ENCODE measurements at regions not wholly inside any gene's neighbourhood (a gene's known extent, or its start where the extent isn't known, plus 50 kb on each side); places are given as distances from the start of the nearest gene placed in this dataset.
"Not testable (repeated sequence)": the region's sequence is repeated elsewhere in the genome, so short reads cannot be mapped to it uniquely, and the experiment has no call there.

GRCh38 chr2:131584380-131584779, 56.7 kb downstream of the CCDC74A start:
- no peak for DNase-seq (ENCODE audit: low read depth in 2 of 3, low spot score in 2 of 3)

GRCh38 chr2:131584940-131585339, 57.3 kb downstream of the CCDC74A start:
- no peak for DNase-seq (ENCODE audit: low read depth in 2 of 3, low spot score in 2 of 3)

GRCh38 chr2:131588152-131588873, 60.6 kb downstream of the CCDC74A start:
- DNase-seq (ENCODE audit: low read depth in 2 of 3, low spot score in 2 of 3), result no peak

- DNase-seq (ENCODE audit: low read depth in 2 of 3, low spot score in 2 of 3), result not testable (repeated sequence)
These were observed 61.4 kb downstream of the CCDC74A start for GRCh38 chr2:131589126-131589525.

- DNase-seq (ENCODE audit: low read depth in 2 of 3, low spot score in 2 of 3), result no peak
These were observed 62.7 kb downstream of the CCDC74A start for GRCh38 chr2:131590366-131590765.

GRCh38 chr2:131590896-131591295, 63.2 kb downstream of the CCDC74A start:
- DNase-seq (ENCODE audit: low read depth in 2 of 3, low spot score in 2 of 3), result no peak

GRCh38 chr2:131596561-131596960, 68.9 kb downstream of the CCDC74A start:
- DNase-seq (ENCODE audit: low read depth in 2 of 3, low spot score in 2 of 3), result not testable (repeated sequence)

GRCh38 chr2:131602444-131602843, 74.8 kb downstream of the CCDC74A start:
- not testable (repeated sequence) for DNase-seq (ENCODE audit: low read depth in 2 of 3, low spot score in 2 of 3)

- not testable (repeated sequence) for DNase-seq (ENCODE audit: low read depth in 2 of 3, low spot score in 2 of 3)
These were observed 77.0 kb downstream of the CCDC74A start for GRCh38 chr2:131604652-131605051.

- DNase-seq (ENCODE audit: low read depth in 2 of 3, low spot score in 2 of 3), result not testable (repeated sequence)
These were observed 78.7 kb downstream of the CCDC74A start for GRCh38 chr2:131606366-131606765.

GRCh38 chr2:131607056-131607455, 79.4 kb downstream of the CCDC74A start:
- DNase-seq (ENCODE audit: low read depth in 2 of 3, low spot score in 2 of 3), result not testable (repeated sequence)

- DNase-seq (ENCODE audit: low read depth in 2 of 3, low spot score in 2 of 3), result not testable (repeated sequence)
These were observed 86.9 kb downstream of the CCDC74A start for GRCh38 chr2:131614539-131614938.

GRCh38 chr2:131618320-131618719, 90.6 kb downstream of the CCDC74A start:
- not testable (repeated sequence) for DNase-seq (ENCODE audit: low read depth in 2 of 3, low spot score in 2 of 3)

- DNase-seq (ENCODE audit: low read depth in 2 of 3, low spot score in 2 of 3), result not testable (repeated sequence)
These were observed 95.2 kb downstream of the CCDC74A start for GRCh38 chr2:131622874-131623273.

- not testable (repeated sequence) for DNase-seq (ENCODE audit: low read depth in 2 of 3, low spot score in 2 of 3)
These were observed 98.3 kb downstream of the CCDC74A start for GRCh38 chr2:131626011-131626410.

GRCh38 chr2:131626565-131626964, 98.9 kb downstream of the CCDC74A start:
- not testable (repeated sequence) for DNase-seq (ENCODE audit: low read depth in 2 of 3, low spot score in 2 of 3)

GRCh38 chr2:131627777-131628176, 100.1 kb downstream of the CCDC74A start:
- not testable (repeated sequence) for DNase-seq (ENCODE audit: low read depth in 2 of 3, low spot score in 2 of 3)

GRCh38 chr2:131631648-131632047, 104.0 kb downstream of the CCDC74A start:
- not testable (repeated sequence) for DNase-seq (ENCODE audit: low read depth in 2 of 3, low spot score in 2 of 3)

GRCh38 chr2:131633405-131633804, 105.7 kb downstream of the CCDC74A start:
- not testable (repeated sequence) for DNase-seq (ENCODE audit: low read depth in 2 of 3, low spot score in 2 of 3)

GRCh38 chr2:131633827-131634695, 106.4 kb downstream of the CCDC74A start:
- DNase-seq (ENCODE audit: low read depth in 2 of 3, low spot score in 2 of 3), result not testable (repeated sequence)

- DNase-seq (ENCODE audit: low read depth in 2 of 3, low spot score in 2 of 3), result no peak
These were observed 107.9 kb downstream of the CCDC74A start for GRCh38 chr2:131635611-131636010.

All from hematopoietic multipotent progenitor cell (in vitro differentiated cells).